Stimulated activated CD4-positive, alpha-beta T cell treated with anti-CD3 and anti-CD28 coated beads, Interleukin-15, amount 100 ng/mL, for 24 hours (primary cell): ENCODE measurements at regions not wholly inside any gene's neighbourhood (a gene's known extent, or its start where the extent isn't known, plus 50 kb on each side); places are given as distances from the start of the nearest gene placed in this dataset.
"Not testable (repeated sequence)": the region's sequence is repeated elsewhere in the genome, so short reads cannot be mapped to it uniquely, and the experiment has no call there.

Experiments used
- DNase-seq: peaks from one replicate; pipeline ENCODE4 v3.0.0-alpha.2; 2020

DNA sequence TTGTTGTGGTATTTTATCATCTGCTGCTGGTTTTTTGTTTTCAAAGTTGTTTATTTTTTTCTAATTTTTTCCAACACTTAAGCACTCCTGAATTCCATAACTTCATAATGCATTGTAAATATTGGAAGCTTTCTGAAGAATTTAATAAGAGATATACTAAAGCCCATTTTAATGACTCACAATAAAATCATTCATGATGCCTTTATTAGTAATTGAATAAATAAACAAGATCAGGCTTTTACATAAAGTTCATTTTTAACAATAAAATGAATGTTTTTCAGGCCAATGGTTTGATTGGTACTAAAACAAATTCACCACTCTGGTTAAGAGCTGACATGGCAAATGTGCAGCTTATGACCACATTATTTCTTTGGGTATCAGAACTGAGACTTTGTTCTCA is 408.2 kb upstream of the SMIM31 start:
- no peak for DNase-seq

DNA sequence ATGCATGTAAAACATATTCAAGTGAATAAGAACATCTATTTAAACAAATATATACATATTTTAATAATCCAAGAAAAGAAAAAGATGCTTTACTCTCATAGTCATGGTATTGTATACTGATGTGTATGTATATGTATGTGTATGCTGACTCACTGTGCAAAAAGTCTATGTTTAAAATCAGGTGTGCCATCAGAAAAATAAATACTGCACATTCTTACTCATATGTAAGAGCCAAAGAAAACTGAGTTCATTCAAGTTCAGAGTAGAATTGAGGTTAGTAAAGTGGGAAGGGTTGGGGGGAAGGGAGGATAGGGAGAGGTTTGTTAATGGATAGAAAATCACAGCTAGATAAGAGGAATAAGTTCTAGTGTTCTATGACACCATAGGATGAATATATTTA is 403.9 kb upstream of the SMIM31 start:
- no peak for DNase-seq

DNA sequence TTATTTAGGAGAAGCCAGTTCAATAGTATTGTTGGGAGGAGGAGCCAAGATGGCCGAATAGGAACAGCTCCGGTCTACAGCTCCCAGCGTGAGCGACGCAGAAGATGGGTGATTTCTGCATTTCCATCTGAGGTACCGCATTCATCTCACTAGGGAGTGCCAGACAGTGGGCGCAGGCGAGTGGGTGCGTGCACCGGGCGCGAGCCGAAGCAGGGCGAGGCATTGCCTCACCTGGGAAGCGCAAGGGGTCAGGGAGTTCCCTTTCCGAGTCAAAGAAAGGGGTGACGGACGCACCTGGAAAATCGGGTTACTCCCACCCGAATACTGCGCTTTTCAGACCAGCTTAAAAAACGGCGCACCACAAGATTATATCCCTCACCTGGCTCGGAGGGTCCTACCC is 403.2 kb upstream of the SMIM31 start:
- not testable (repeated sequence) for DNase-seq

DNA sequence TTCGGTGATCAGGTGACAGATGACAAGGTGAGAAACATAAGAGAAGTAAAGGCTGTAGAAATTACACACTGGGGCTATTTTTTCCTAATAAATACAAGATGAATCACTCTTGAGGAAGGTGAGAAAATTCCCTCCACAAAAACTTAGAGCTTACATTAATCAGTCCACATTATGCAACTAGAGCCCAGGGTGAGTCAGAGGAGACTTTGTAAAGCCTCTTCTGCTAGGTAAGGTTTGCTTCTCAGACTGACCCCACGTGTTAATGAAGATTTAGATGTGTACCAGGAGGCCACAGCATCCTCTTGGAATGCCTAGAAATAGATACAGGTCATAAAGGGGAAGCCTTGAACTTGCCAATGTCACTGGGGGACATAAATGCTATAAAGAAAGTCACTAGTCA is 396.0 kb upstream of the SMIM31 start:
- DNase-seq: no peak

DNA sequence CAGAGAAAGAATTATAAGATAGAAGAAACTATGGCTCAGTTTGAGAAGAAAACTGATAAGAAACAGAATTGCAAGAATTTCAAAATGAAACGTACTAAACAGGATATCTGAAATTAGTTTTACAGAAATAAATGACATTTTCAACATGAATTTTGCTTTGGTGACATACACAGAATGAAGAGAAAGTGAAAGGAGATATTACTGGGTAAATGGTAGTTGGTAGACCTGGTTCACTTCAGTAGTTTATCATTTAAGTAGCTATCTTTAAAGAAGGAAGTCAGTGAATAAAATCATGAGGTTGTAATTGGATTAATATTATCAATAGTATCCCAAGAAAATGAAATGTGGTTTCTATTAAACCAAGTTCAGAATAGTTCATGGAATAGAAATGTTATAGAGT is 395.5 kb upstream of the SMIM31 start:
- DNase-seq: no peak

DNA sequence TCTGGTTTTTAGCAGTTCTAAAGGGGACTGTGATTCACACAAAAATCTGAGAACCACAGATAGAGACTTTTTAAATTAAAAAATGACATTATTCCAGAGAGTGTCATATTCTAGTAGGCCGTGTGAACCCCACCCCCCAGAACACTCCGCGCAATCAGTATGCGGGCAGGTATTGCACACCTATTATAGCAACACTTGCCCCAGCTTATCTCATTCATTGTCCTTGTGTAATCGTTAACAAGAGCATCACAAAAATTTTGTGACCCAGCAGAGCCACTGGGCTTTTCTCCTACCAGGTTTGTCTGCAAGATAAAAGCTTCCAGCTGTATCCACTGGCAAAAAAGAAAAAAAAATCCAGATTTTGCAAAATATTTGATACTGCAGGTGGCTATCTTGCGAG is 394.1 kb upstream of the SMIM31 start:
- no peak for DNase-seq

DNA sequence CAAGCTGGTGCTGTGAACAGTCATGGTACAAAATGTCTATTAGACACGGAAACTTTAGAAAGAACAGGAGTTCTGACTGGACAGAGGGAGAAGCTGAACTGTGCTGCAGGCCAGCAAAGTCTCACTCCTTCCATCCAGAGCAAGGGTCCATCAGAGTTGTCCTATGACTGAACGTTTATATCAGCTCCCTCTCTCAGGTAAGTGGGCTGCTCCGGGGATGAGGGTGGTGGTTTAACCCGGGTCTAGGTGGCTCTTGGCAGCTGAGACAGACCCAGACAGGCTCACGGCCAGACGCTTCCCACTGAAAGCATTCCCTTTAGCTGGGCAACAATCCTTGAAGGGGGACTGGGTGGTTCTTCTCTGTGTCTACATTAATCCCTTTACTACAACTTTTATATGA is 385.0 kb upstream of the SMIM31 start:
- DNase-seq: no peak

DNA sequence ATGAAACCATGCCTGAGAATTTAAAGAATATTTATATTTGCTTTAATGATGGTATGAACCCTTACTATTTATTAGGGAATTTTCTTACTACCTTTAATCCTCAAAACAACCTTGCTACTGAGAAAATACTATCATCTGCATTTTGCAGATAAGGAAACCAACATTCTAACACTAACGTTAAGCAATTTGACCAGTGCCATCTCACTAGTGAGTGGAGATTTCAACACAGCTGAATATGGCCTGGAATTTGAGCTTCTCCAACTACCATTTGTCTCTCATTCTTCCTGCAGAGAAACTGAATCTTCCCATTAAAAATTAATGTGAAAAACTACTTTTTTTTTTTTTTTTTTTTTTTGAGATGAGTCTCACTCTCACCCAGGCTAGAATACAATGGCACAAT is 380.9 kb upstream of the SMIM31 start:
- no peak for DNase-seq

DNA sequence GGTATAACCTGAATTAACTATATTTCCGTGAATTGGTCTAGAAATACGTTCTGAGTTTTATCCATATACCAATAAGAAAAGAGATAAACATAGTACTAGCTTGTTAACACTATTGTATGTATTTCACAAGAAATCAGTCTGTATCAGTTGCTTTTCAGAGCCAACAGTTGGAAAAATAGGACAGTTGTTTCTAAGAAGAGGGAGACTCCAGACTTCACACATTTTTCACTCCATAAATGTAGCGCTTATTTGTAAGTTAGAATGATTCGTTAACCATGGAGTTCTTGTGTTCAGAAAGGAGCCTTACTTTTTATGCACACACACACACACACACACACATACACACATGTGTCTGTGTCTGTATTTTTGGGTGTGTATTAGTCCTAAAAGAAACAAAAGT is 376.7 kb upstream of the SMIM31 start:
- DNase-seq: no peak

DNA sequence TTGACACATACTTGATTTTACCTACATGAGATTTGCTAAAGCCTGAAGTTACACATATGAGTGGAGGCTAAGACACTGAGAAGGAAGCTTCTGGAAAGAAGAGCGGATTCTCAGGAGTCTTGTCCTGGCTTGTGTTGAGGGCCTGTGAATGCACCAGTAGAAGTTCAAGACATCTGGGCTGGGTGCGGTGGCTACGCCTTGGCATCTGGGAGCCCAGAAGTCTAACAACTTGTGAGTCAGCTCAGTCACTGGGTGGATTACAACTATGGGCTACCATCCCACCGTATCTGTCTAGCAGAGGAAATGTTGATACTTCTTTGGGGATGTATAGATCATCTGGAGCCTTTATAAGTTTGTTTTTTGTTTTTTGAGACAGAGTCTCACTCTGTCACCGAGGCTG is 375.6 kb upstream of the SMIM31 start:
- DNase-seq: no peak

DNA sequence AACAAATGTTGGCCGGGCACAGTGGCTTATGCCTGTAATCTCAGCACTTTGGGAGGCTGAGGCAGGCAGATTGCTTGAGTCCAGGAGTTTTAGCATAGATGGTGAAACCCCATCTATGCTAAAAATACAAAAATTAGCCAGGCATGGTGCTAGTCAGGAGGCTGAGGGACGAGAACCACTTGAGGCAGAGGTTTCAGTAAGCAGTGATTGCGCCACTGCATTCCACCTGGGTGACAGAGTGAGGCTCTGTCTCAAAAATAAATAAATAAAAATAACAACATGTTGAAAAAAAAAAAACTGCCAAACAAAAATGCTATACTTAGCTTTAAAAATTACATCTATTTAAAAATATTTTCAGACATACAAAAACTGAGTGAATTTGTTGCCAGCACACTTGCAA is 374.2 kb upstream of the SMIM31 start:
- DNase-seq: no peak

DNA sequence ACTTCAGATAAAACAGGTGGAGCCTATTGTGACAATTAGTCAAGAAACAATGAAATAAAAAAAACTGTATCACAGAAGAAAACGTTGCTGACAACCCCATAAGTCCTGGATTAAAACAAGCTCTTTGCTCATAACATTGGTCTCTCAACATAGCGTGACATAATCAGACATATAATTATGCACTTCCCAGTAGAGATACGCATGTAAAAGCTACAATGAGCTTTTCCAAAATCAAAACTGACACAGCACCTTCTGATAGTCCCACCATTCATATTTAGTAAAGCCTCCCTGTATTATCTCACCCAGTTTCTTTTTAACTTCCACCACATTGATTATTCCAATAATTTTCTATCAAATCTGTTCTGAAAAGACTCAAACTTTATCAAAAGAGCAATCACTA is 372.1 kb upstream of the SMIM31 start:
- DNase-seq: no peak

DNA sequence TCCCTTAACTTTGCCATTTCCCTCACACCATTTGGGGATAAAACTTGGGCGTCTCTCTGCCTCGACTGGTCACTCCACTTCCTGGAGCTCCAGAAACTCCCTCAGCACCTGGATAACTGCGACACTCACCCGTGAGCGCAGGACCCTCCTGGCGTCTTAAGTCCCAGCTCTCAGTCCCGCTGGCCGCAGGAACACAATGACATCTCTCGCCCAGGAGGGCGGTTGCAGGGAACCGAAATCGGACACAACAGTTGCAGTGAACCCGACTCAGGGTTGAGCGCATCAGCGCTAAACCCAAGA is 370.9 kb upstream of the SMIM31 start:
- DNase-seq: no peak

DNA sequence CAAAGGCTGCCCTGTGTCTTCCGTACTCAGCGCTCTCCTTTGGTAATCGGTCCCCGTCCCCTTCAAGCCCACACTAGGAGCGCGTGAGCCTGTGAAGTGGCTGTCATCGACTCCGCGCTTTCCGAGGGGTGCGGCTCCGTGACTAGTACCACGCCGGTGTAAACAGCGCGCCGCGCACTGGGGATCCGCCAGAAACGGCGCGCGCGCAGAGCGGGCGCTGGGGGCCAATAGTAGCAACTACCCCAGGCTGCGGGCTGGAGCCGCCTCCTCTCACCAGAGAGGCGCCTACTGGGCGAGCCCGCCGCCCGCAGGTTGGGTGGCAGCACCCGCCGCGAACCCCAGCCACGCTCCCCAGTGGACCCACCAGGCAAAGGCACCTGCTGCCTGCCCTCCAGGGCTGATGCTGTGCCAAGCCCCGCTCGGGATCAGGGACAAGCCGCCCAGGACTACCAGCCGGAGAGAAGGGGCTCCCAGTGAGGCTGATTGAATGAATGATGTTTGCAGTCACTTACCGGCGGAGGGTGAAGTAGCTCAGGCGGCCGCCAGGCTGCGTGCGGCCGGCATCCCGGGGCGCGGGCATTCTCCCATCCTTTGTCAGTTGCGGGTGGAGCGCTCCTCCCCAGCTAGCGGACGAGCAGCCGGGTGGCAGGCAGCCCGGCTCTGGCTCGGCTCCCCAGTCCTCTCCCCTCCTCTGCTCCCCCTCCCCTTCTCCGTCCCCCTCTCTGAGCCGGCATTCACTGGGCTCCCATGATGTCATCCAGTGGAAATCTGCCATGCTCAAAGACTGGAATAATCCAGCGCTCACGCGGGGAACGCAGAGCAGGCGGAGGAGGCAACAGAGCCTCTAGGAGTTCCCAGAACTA is 370.3 kb upstream of the SMIM31 start:
- peak; percentile 11 for DNase-seq

DNA sequence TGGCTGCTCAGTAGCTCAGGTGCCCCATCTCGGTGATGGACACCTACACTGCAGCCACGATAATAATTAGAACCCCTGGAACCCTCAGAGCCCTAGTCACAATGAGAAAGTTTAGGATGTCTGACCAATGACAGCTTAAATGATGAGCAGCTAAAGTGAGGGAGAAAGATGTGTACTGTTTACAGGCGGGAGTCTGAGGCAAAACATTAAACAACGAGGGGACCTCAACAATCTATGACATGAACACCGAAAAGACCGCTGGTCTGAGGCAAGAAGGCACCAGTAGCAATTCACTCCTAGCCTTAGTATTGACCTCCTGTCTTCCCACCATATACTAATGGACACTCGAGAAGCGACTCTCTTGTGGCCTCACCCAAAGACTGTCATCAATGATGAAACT is 369.5 kb upstream of the SMIM31 start:
- no peak for DNase-seq

DNA sequence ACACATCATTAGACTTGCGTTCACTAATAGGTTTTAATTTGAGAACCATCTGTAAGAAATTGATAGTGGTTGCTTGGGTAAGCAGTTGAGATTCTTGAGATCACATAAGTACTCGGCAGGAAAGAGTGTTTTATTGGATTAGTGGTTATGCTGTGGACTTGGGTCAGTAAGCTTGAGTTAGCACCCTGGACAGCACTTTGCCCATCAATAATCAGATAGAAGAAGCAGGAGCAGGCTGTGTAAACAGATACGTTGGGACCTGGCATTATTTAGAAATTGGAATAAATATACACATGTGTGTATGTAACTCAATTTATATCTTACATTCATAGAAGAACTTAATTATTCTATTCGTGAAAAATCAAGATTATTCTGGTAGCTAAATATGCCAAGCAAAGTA is 357.5 kb upstream of the SMIM31 start:
- DNase-seq: no peak

DNA sequence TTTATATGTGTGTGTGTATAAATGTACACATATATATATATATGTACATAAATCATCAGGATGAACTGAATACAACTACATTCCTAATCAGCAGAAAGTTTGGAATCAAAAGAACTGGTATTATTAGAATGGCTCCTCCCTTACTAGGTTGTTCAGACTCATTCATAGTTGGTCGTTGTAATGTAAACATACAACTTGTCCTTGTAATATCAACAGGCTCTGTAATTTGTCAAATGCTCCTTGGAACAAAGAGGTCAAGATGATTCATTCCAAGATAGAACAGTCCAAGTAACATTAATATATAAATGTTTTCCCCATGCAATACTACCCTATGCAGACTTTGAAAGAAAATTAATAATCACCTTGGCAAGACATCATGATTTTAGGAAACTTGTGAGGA is 351.4 kb upstream of the SMIM31 start:
- DNase-seq: no peak

DNA sequence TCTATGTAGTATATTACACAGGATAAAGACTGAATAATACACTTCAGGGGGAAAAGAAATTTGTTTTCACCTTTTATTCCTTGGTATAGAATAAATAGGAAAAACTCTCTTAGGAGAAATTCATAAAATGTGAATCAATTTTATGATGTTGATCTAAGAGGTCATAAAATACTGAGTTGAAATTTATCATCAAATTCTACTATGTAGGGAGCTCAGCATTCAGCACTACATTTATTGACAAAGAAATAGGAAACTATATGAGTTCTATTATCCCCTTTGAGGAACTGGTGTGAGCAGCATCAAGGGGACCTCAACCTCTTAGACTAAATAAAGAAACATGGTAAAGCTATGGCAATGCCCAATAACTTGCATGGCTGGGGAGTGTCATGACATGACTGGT is 348.2 kb upstream of the SMIM31 start:
- no peak for DNase-seq

DNA sequence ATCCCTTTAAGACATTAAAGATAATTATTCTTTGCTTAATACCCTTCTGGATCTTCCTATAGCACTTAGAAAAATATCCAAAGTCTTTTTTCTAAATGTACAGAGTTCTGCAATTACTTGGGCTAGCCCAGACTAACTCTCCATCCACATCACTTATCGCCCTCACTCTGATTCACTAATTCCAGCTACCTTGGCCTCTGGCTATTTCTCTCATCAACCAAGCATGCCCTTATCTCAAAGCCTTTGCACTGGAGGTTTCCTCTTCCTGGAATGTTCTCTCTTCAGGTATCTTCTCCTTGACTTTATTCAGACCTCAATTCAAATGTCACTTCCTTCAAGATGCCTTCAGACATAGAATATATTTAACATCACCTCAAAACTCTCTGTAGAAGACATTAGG is 345.1 kb upstream of the SMIM31 start:
- DNase-seq: no peak

DNA sequence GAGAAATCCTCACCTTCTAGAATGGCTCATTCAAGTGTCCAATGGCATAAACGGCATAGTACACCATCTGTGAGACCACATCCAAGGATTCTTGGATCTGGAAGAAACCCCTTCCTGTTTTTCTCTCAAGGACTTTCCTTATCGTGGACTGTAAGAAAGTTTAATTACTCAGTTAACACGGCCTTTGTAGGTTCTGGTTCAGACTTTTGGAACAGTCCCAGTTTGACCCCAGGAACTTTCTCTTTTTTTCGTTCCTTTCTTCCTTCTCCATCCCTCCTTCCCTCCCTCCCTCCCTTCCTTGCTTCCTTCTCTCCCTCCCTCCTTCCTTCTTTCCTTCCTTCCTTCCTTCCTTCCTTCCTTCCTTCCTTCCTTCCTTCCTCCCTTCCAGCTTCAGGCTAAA is 343.5 kb upstream of the SMIM31 start:
- no peak for DNase-seq

DNA sequence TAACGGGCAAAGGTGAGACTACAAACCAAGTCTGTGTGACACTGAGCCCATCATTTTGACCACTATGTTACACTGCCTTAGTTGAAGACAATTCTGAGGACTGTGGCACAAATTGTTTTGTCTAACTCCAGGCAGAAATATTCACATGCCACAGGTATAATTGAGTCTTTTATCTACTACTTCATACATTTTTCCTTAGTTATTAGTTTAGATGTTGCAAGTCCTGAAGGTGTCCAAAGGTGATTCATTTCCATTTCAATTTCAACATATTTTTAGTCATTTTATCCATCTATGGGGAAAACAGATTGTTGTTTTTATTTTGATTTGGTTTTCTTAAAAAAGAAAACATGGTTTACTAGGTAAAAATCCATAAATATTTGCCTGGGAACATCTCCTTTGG is 341.7 kb upstream of the SMIM31 start:
- DNase-seq: no peak

DNA sequence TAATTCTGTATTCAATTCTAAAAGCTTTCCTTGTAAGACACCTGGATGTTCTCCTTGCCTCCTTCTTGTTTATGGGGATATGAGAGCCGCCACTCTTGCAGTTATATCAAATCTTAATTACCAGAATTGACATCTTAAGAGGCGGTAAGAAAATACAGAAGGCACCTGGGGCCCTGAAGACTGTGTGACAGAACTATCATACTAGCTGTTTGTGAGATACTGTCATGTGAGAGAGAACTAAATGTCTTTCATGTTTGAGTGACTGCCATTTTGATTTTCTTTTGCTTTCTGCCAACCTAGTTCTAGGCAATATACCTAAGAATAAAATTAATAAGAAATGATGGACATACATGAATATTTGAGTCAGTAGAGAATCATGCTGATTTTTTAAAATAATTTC is 340.2 kb upstream of the SMIM31 start:
- DNase-seq: no peak

DNA sequence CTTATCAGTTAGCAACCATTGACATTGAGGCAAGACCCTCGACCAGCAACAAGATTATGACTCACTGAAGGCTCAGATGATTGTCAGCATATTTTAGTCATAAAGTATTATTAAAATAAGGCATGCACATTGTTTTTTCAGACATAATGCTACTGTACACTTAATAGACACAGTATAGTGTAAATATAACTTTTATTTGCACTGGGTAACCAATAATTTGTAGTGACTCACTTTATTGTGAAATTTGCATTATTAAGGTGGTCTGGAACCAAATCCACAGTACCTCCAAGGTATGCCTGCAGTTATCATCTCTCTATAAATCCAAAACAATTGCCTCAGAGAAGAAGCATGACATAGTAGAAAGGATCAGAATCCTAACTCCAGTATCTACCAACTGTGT is 330.1 kb upstream of the SMIM31 start:
- no peak for DNase-seq

DNA sequence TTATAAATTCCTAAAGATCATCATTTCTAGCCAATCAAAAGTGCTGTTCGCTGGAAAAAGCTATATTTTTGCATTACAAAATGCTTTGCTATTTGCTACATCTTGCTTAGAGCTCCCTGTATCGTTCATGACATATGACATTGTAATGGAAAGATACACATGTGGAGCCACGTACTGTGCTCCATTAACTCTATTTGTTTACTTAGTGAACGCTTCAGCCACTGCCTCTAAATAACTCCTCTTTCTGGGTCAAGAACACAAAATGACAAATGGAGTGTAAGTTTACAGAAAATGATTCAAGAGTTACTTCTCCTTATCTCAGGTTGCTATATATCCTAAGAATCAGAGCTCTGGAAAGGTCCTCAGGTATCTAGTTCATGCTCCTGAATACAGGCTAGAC is 329.1 kb upstream of the SMIM31 start:
- no peak for DNase-seq

DNA sequence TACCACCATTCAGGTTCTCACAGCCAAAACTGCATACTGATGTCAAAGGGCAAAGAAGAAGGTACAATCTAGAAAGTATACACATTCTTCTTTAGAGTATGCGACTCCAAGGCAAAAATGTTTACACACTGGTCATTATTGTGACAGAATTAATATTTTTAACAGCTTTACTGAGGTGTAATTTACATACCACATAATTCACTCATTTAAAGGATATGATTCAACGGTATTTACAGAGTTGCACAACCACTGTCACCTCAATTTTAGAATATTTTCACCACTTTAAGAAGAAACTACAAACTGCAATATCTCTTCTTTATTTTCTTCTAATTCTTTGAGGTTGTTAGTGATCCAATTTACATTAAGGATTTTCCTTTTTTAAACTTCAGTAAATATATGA is 325.4 kb upstream of the SMIM31 start:
- no peak for DNase-seq

DNA sequence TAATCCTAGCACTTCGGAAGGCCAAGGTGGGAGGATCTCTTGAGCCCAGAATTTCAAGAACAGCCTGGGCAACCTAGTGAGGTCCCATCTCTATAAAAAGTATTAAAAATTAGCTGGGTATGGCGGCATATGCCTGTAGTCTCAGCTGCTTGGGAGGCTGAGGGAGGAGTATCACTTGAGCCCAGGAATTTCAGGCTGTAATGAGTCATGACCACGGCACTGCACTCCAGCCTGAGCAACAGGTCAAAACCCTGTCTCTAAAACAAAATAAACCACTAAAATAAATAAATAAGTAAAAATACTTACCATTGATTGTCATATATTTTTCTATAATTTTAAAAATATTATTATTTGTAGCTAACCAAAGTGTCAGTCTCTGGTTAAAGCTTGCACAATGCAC is 315.6 kb upstream of the SMIM31 start:
- DNase-seq: no peak
